C4-2B (cell line): ENCODE measurements at regions not wholly inside any gene's neighbourhood (a gene's known extent, or its start where the extent isn't known, plus 50 kb on each side); places are given as distances from the start of the nearest gene placed in this dataset.

Experiments used
- ZFX ChIP-seq: fragments of 450-650 bp; IDR thresholded peaks from 2 replicates; pipeline ENCODE4 v1.6.1; 2017
- TF ChIP-seq, protein P1 (sequence below): fragments of 450-650 bp; conservative IDR thresholded peaks from 2 replicates; pipeline ENCODE4 v1.5.1; 2017; ENCODE audit warnings: mild to moderate bottlenecking

DNA sequence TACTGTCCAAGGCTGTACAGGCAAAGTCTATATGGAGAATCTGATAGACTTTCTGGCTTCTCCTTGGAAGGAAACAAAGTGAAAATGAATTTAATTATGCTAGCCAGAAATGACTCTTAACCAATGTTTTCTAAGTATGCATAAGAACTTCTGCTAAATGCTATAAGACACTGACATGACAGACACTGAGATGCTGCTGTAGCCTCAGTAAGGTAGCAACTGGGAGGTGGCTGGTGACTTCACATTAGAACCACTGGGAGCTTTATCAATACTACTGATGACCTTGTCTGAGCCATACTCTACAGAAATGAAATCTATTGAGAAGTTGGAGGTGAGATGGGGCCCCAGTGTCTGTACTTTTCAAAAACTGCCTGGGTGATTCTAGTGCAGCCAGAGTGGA lies 188.6 kb downstream of the ZNF365 start:
- TF ChIP-seq, protein P1, sequence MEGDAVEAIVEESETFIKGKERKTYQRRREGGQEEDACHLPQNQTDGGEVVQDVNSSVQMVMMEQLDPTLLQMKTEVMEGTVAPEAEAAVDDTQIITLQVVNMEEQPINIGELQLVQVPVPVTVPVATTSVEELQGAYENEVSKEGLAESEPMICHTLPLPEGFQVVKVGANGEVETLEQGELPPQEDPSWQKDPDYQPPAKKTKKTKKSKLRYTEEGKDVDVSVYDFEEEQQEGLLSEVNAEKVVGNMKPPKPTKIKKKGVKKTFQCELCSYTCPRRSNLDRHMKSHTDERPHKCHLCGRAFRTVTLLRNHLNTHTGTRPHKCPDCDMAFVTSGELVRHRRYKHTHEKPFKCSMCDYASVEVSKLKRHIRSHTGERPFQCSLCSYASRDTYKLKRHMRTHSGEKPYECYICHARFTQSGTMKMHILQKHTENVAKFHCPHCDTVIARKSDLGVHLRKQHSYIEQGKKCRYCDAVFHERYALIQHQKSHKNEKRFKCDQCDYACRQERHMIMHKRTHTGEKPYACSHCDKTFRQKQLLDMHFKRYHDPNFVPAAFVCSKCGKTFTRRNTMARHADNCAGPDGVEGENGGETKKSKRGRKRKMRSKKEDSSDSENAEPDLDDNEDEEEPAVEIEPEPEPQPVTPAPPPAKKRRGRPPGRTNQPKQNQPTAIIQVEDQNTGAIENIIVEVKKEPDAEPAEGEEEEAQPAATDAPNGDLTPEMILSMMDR, result no peak
- no peak for TF ChIP-seq ZFX
